ENCODE measurements at regions not wholly inside any gene's neighbourhood (a gene's known extent, or its start where the extent isn't known, plus 50 kb on each side); places are given as distances from the start of the nearest gene placed in this dataset.

DNA sequence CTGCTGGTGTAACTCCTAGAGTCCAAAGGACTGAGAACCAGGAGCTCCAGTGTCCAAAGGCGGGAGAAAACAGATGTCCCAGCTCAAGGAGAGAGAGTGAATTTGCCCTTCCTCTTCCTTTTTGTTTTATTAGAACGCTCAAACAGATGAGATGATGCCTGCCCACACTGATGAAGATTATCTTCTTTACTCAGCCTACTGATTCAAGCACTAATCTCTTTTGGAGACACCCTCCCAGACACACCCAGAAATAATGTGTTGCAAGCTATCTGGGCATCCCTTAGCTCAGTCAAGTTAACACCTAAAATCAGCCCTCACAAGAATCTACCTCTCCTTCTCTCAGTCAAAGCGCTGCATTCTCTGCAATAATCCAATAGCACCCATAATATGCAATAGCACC is 78.2 kb upstream of the BCL2L14 start:
- TF ChIP-seq, protein P1, sequence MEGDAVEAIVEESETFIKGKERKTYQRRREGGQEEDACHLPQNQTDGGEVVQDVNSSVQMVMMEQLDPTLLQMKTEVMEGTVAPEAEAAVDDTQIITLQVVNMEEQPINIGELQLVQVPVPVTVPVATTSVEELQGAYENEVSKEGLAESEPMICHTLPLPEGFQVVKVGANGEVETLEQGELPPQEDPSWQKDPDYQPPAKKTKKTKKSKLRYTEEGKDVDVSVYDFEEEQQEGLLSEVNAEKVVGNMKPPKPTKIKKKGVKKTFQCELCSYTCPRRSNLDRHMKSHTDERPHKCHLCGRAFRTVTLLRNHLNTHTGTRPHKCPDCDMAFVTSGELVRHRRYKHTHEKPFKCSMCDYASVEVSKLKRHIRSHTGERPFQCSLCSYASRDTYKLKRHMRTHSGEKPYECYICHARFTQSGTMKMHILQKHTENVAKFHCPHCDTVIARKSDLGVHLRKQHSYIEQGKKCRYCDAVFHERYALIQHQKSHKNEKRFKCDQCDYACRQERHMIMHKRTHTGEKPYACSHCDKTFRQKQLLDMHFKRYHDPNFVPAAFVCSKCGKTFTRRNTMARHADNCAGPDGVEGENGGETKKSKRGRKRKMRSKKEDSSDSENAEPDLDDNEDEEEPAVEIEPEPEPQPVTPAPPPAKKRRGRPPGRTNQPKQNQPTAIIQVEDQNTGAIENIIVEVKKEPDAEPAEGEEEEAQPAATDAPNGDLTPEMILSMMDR (IDR thresholded peaks at IDR 0.05) = no peak
- TF ChIP-seq ZFX (IDR thresholded peaks at IDR 0.05; ENCODE audit: borderline replicate concordance) = no peak

Data from 22Rv1 (cell line).